ENCODE measurements at regions not wholly inside any gene's neighbourhood (a gene's known extent, or its start where the extent isn't known, plus 50 kb on each side); places are given as distances from the start of the nearest gene placed in this dataset.

DNA sequence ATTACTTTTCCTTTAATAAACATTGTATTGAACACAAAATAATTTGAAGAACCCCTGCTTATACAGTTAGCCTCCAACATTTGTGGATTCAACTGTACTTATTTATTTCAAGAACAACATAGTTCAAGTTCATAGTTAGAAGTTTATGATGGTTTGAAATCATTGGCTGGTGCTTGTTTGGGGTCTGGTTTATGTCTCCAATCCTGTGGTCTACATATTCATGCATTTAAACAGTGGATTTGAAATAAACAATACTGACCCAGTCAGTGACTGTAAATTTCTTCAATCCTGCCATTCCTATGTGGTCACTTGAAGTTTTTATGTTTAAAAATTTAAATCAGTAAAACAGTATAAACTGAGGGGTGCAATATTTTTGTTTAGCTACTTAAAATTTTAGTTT, 145.1 kb upstream of the TRPC7 start:
- Histone ChIP-seq H3K27me3 (replicated peaks in 1 of 4; ENCODE audit: control extremely low read depth in 1 of 4, control insufficient read depth in 3 of 4, insufficient read depth in 4 of 4, low read length in 3 of 4) (no peaks in the 10 kb centered on the region), H3K79me2 (ENCODE audit: control insufficient read depth, insufficient read depth, low read length) (no peaks in the 10 kb centered on the region), H3K4me3 (ENCODE audit: control extremely low read depth in 1 of 5, extremely low read depth in 1 of 5, insufficient read depth in 1 of 5, low read depth in 2 of 5, low read length in 4 of 5) (no peak overlapping the region), H3K9ac (ENCODE audit: low read length) (no peak overlapping the region), H3K4me1 (ENCODE audit: control insufficient read depth in 2 of 2, insufficient read depth in 2 of 2, low read length in 2 of 2) (no peaks in the 10 kb centered on the region), H3K9me3 (ENCODE audit: control extremely low read depth in 1 of 3, control insufficient read depth in 2 of 3, insufficient read depth in 1 of 3, low read length in 2 of 3) (no peaks in the 10 kb centered on the region), H3K27ac (ENCODE audit: low read length in 2 of 2) (no peak overlapping the region), H2AFZ (ENCODE audit: insufficient read depth, low read depth, low read length, poor library complexity, severe bottlenecking) (no peak overlapping the region), H3K4me2 (replicated peaks; ENCODE audit: low read depth, low read length, poor library complexity, severe bottlenecking) (no peak overlapping the region), H3K36me3 (replicated peaks in 1 of 2; ENCODE audit: control extremely low read depth in 1 of 2, control insufficient read depth in 1 of 2, extremely low read depth in 1 of 2, insufficient read depth in 2 of 2, low read length in 1 of 2) (no peaks in the 10 kb centered on the region), H4K20me1 (ENCODE audit: control insufficient read depth, insufficient read depth, low read length, poor library complexity, severe bottlenecking) (no peaks in the 10 kb centered on the region)
- ATAC-seq (ENCODE audit: low read depth) (no peak), DNase-seq (no peak)
- ChIA-PET CTCF (no interaction called here), POLR2A (no interaction called here)
- Mint-ChIP-seq H3K27me3 (no peaks in the 10 kb centered on the region), H3K4me3 (no peak overlapping the region), H3K27ac (no peak overlapping the region), H3K4me1 (no peaks in the 10 kb centered on the region), H3K9me3 (ENCODE audit: insufficient read depth) (no peaks in the 10 kb centered on the region)
- no peak for TF ChIP-seq EZH2 (IDR thresholded peaks at IDR 0.05; ENCODE audit: borderline replicate concordance, insufficient read depth, low read depth, low read length, poor library complexity, severe bottlenecking)
- intact Hi-C loops (cut with micrococcal nuclease), result no loop called here

- Histone ChIP-seq H3K9ac (ENCODE audit: low read length) (no peak overlapping the region), H3K79me2 (ENCODE audit: control insufficient read depth, insufficient read depth, low read length) (no peaks in the 10 kb centered on the region), H3K4me1 (ENCODE audit: control insufficient read depth in 2 of 2, insufficient read depth in 2 of 2, low read length in 2 of 2) (no peaks in the 10 kb centered on the region), H4K20me1 (ENCODE audit: control insufficient read depth, insufficient read depth, low read length, poor library complexity, severe bottlenecking) (no peaks in the 10 kb centered on the region), H3K36me3 (replicated peaks in 1 of 2; ENCODE audit: control extremely low read depth in 1 of 2, control insufficient read depth in 1 of 2, extremely low read depth in 1 of 2, insufficient read depth in 2 of 2, low read length in 1 of 2) (no peaks in the 10 kb centered on the region), H3K9me3 (ENCODE audit: control extremely low read depth in 1 of 3, control insufficient read depth in 2 of 3, insufficient read depth in 1 of 3, low read length in 2 of 3) (no peaks in the 10 kb centered on the region), H3K27ac (ENCODE audit: low read length in 2 of 2) (no peak overlapping the region), H3K4me3 (ENCODE audit: control extremely low read depth in 1 of 5, extremely low read depth in 1 of 5, insufficient read depth in 1 of 5, low read depth in 2 of 5, low read length in 4 of 5) (no peak overlapping the region), H3K4me2 (replicated peaks; ENCODE audit: low read depth, low read length, poor library complexity, severe bottlenecking) (no peak overlapping the region), H2AFZ (ENCODE audit: insufficient read depth, low read depth, low read length, poor library complexity, severe bottlenecking) (no peak overlapping the region), H3K27me3 (replicated peaks in 1 of 4; ENCODE audit: control extremely low read depth in 1 of 4, control insufficient read depth in 3 of 4, insufficient read depth in 4 of 4, low read length in 3 of 4) (no peaks in the 10 kb centered on the region)
- ChIA-PET POLR2A (no interaction called here), CTCF (no interaction called here)
- DNase-seq (no peak), ATAC-seq (ENCODE audit: low read depth) (no peak)
- no peaks in the 10 kb centered on the region for H3K9me3 Mint-ChIP-seq (ENCODE audit: insufficient read depth)
- 60% methylated on average over 1 of the region's 1 CpG for WGBS (ENCODE audit: insufficient coverage)
- intact Hi-C loops (cut with micrococcal nuclease), result no loop called here
- H3K4me1 Mint-ChIP-seq, result no peaks in the 10 kb centered on the region
- no peak for TF ChIP-seq EZH2 (IDR thresholded peaks at IDR 0.05; ENCODE audit: borderline replicate concordance, insufficient read depth, low read depth, low read length, poor library complexity, severe bottlenecking)
- TF ChIP-seq, protein P1, sequence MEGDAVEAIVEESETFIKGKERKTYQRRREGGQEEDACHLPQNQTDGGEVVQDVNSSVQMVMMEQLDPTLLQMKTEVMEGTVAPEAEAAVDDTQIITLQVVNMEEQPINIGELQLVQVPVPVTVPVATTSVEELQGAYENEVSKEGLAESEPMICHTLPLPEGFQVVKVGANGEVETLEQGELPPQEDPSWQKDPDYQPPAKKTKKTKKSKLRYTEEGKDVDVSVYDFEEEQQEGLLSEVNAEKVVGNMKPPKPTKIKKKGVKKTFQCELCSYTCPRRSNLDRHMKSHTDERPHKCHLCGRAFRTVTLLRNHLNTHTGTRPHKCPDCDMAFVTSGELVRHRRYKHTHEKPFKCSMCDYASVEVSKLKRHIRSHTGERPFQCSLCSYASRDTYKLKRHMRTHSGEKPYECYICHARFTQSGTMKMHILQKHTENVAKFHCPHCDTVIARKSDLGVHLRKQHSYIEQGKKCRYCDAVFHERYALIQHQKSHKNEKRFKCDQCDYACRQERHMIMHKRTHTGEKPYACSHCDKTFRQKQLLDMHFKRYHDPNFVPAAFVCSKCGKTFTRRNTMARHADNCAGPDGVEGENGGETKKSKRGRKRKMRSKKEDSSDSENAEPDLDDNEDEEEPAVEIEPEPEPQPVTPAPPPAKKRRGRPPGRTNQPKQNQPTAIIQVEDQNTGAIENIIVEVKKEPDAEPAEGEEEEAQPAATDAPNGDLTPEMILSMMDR (IDR thresholded peaks at IDR 0.05), result no peak
- H3K4me3 Mint-ChIP-seq, result no peak overlapping the region
- no peaks in the 10 kb centered on the region for H3K27me3 Mint-ChIP-seq
- no peak overlapping the region for H3K27ac Mint-ChIP-seq
These were observed 140.8 kb upstream of the TRPC7 start for GRCh38 chr5:136506131-136506530.
